ENCODE measurements at regions not wholly inside any gene's neighbourhood (a gene's known extent, or its start where the extent isn't known, plus 50 kb on each side); places are given as distances from the start of the nearest gene placed in this dataset.

DNA sequence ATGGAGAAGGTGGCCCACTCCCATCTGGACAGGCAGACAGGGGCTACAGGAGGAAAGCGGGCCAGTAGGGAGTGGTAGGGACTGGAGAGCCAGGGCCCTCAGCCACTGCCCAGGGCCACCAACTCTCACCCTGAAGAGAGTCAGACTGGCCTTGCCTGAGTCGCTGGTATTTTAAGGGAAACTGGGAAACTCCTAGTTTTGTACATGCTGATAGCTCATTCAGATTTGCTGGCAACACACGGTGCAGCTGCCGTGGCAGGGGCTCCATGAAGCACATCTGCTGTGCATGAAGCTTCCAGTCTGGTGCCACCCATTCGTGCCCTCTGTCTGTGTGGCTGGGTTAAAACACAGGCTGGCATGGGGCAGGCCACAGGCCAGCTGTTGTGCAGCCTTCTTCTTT is 137.3 kb upstream of the GLI2 start:
- Histone ChIP-seq H3K9me3 (ENCODE audit: low read depth, low read length, poor library complexity, severe bottlenecking) (no peaks in the 10 kb centered on the region), H3K4me3 (ENCODE audit: low read depth, low read length, poor library complexity, severe bottlenecking) (no peak overlapping the region), H3K27ac (ENCODE audit: low read depth, low read length, poor library complexity, severe bottlenecking) (no peak overlapping the region), H3K4me1 (ENCODE audit: insufficient read depth, low read length, poor library complexity, severe bottlenecking) (no peaks in the 10 kb centered on the region), H3K36me3 (ENCODE audit: insufficient read depth, low read length, poor library complexity, severe bottlenecking) (no peaks in the 10 kb centered on the region), H3K27me3 (replicated peaks; ENCODE audit: insufficient read depth, low read depth, low read length, poor library complexity) (no peaks in the 10 kb centered on the region)
- ChIA-PET CTCF (no interaction called here), POLR2A (ENCODE audit: low non-redundant PET) (no interaction called here)
- no TSS peak for BruUV-seq (replicated peaks)
- no peak for DNase-seq (ENCODE audit: low spot score)
- TF ChIP-seq, protein P1, sequence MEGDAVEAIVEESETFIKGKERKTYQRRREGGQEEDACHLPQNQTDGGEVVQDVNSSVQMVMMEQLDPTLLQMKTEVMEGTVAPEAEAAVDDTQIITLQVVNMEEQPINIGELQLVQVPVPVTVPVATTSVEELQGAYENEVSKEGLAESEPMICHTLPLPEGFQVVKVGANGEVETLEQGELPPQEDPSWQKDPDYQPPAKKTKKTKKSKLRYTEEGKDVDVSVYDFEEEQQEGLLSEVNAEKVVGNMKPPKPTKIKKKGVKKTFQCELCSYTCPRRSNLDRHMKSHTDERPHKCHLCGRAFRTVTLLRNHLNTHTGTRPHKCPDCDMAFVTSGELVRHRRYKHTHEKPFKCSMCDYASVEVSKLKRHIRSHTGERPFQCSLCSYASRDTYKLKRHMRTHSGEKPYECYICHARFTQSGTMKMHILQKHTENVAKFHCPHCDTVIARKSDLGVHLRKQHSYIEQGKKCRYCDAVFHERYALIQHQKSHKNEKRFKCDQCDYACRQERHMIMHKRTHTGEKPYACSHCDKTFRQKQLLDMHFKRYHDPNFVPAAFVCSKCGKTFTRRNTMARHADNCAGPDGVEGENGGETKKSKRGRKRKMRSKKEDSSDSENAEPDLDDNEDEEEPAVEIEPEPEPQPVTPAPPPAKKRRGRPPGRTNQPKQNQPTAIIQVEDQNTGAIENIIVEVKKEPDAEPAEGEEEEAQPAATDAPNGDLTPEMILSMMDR (conservative IDR thresholded peaks at IDR 0.05; ENCODE audit: low read depth, low read length): no peak
- TF ChIP-seq EZH2 (IDR thresholded peaks at IDR 0.05; ENCODE audit: borderline replicate concordance, low read depth, low read length, poor library complexity, severe bottlenecking): no peak
- intact Hi-C loops (cut with micrococcal nuclease; ENCODE audit: unreplicated experiment): no loop called here

DNA sequence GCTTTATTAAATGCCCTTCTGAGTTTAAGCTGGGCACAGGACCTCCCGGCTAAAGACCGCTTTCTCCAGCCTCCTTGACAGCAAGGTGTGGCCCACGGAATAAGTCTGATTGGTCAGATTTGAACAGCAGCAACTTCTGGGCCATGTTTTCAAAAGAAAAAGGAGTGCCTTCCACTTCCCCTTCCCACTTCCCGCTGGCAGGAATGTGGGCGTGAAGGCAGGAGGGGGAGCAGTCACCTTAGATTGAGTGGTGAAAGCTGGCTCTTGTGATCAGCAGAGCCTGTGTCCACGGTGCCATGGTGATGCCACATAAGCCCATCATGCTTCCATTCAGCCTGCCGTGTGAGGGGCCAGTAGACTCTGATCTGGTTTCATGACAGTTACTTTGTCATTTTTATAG is 136.6 kb upstream of the GLI2 start:
- DNase-seq (ENCODE audit: low spot score): no peak
- no peaks in the 10 kb centered on the region for H3K4me1 ChIP-seq (ENCODE audit: insufficient read depth, low read length, poor library complexity, severe bottlenecking)
- no peak overlapping the region for H3K27ac ChIP-seq (ENCODE audit: low read depth, low read length, poor library complexity, severe bottlenecking)
- no peak overlapping the region for H3K4me3 ChIP-seq (ENCODE audit: low read depth, low read length, poor library complexity, severe bottlenecking)
- POLR2A ChIA-PET (ENCODE audit: low non-redundant PET): no interaction called here
- H3K36me3 ChIP-seq (ENCODE audit: insufficient read depth, low read length, poor library complexity, severe bottlenecking): no peaks in the 10 kb centered on the region
- CTCF ChIA-PET: no interaction called here
- TF ChIP-seq, protein P1 (conservative IDR thresholded peaks at IDR 0.05; ENCODE audit: low read depth, low read length): no peak
- TF ChIP-seq EZH2 (IDR thresholded peaks at IDR 0.05; ENCODE audit: borderline replicate concordance, low read depth, low read length, poor library complexity, severe bottlenecking): no peak
- intact Hi-C loops (cut with micrococcal nuclease; ENCODE audit: unreplicated experiment): no loop called here
- no peaks in the 10 kb centered on the region for H3K27me3 ChIP-seq (replicated peaks; ENCODE audit: insufficient read depth, low read depth, low read length, poor library complexity)
- no TSS peak for BruUV-seq (replicated peaks)
- H3K9me3 ChIP-seq (ENCODE audit: low read depth, low read length, poor library complexity, severe bottlenecking): no peaks in the 10 kb centered on the region

DNA sequence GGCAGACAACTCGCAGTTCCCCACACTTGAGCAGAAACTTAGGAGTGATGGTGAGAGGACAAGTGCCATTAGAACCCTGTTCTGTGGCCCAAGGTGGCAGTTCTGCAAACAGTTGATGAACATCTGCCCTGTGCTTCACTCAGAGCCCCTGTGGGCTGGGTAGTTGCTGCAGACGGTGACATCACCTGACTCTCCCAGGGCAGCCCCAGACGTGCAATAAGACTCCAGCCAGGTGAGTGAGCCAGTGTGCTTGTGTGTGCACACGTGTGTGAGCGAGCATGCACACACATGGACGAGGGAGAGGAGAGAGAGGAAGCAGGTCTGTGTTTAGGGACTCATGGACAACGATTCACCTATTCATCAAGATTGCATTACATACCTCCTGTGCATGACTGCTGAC is 136.0 kb upstream of the GLI2 start:
- Histone ChIP-seq H3K27me3 (replicated peaks; ENCODE audit: insufficient read depth, low read depth, low read length, poor library complexity) (no peaks in the 10 kb centered on the region), H3K27ac (ENCODE audit: low read depth, low read length, poor library complexity, severe bottlenecking) (no peak overlapping the region), H3K4me1 (ENCODE audit: insufficient read depth, low read length, poor library complexity, severe bottlenecking) (no peaks in the 10 kb centered on the region), H3K9me3 (ENCODE audit: low read depth, low read length, poor library complexity, severe bottlenecking) (no peaks in the 10 kb centered on the region), H3K36me3 (ENCODE audit: insufficient read depth, low read length, poor library complexity, severe bottlenecking) (no peaks in the 10 kb centered on the region), H3K4me3 (ENCODE audit: low read depth, low read length, poor library complexity, severe bottlenecking) (no peak overlapping the region)
- no TSS peak for BruUV-seq (replicated peaks)
- DNase-seq (ENCODE audit: low spot score): no peak
- ChIA-PET POLR2A (ENCODE audit: low non-redundant PET) (no interaction called here), CTCF (no interaction called here)
- no peak for TF ChIP-seq EZH2 (IDR thresholded peaks at IDR 0.05; ENCODE audit: borderline replicate concordance, low read depth, low read length, poor library complexity, severe bottlenecking)
- TF ChIP-seq, protein P1 (conservative IDR thresholded peaks at IDR 0.05; ENCODE audit: low read depth, low read length): no peak
- intact Hi-C loops (cut with micrococcal nuclease; ENCODE audit: unreplicated experiment): no loop called here
